NCI-H524 treated with DMSO at 0.1 percent for 48 hours (cell line): ENCODE measurements at regions not wholly inside any gene's neighbourhood (a gene's known extent, or its start where the extent isn't known, plus 50 kb on each side); places are given as distances from the start of the nearest gene placed in this dataset.

ENCODE experiments used
- DNase-seq: peaks from one replicate; lab custom pipeline; 2025; lab: John Stamatoyannopoulos, UW

- DNase-seq, result no peak
Measured at GRCh38 chrX:9196961-9197640, 163.2 kb upstream of the FAM9B start.

GRCh38 chrX:9204560-9204959 is 170.6 kb upstream of the FAM9B start:
- DNase-seq, result no peak

- no peak for DNase-seq
Measured at GRCh38 chrX:9205599-9206223, 171.8 kb upstream of the FAM9B start.

- no peak for DNase-seq
Measured at GRCh38 chrX:9207142-9207541, 173.2 kb upstream of the FAM9B start.

- no peak for DNase-seq
Measured at GRCh38 chrX:9211269-9211668, 177.3 kb upstream of the FAM9B start.

- no peak for DNase-seq
Measured at GRCh38 chrX:9221781-9222180, 187.9 kb upstream of the FAM9B start.

GRCh38 chrX:9222299-9222698 is 188.4 kb upstream of the FAM9B start:
- no peak for DNase-seq

- DNase-seq, result no peak
Measured at GRCh38 chrX:9227276-9227675, 193.3 kb upstream of the FAM9B start.

- DNase-seq, result no peak
Measured at GRCh38 chrX:9231491-9231890, 197.6 kb upstream of the FAM9B start.

GRCh38 chrX:9233141-9233540 is 199.2 kb upstream of the FAM9B start:
- no peak for DNase-seq

GRCh38 chrX:9234315-9234714 is 200.4 kb upstream of the FAM9B start:
- no peak for DNase-seq

- no peak for DNase-seq
Measured at GRCh38 chrX:9235722-9236121, 201.8 kb upstream of the FAM9B start.

- no peak for DNase-seq
Measured at GRCh38 chrX:9240956-9241355, 207.0 kb upstream of the FAM9B start.

GRCh38 chrX:9241427-9241826 is 207.5 kb upstream of the FAM9B start:
- DNase-seq, result no peak

- DNase-seq, result no peak
Measured at GRCh38 chrX:9249051-9249846, 215.3 kb upstream of the FAM9B start.

- DNase-seq, result no peak
Measured at GRCh38 chrX:9252182-9252581, 212.7 kb upstream of the TBL1X start.

- DNase-seq, result no peak
Measured at GRCh38 chrX:9253211-9253610, 211.6 kb upstream of the TBL1X start.

GRCh38 chrX:9257718-9258420 is 207.0 kb upstream of the TBL1X start:
- DNase-seq, result no peak

GRCh38 chrX:9258421-9259104 is 206.3 kb upstream of the TBL1X start:
- no peak for DNase-seq

- DNase-seq, result no peak
Measured at GRCh38 chrX:9260603-9261002, 204.3 kb upstream of the TBL1X start.

- DNase-seq, result no peak
Measured at GRCh38 chrX:9267415-9267814, 197.4 kb upstream of the TBL1X start.

- no peak for DNase-seq
Measured at GRCh38 chrX:9269134-9269533, 195.7 kb upstream of the TBL1X start.
